Islet precursor cell (in vitro differentiated cells): ENCODE measurements at regions not wholly inside any gene's neighbourhood (a gene's known extent, or its start where the extent isn't known, plus 50 kb on each side); places are given as distances from the start of the nearest gene placed in this dataset.
"Not testable (repeated sequence)": the region's sequence is repeated elsewhere in the genome, so short reads cannot be mapped to it uniquely, and the experiment has no call there.

ENCODE experiments used
- DNase-seq: peaks from one replicate; pipeline ENCODE4 v3.0.0-alpha.2; 2018

DNA sequence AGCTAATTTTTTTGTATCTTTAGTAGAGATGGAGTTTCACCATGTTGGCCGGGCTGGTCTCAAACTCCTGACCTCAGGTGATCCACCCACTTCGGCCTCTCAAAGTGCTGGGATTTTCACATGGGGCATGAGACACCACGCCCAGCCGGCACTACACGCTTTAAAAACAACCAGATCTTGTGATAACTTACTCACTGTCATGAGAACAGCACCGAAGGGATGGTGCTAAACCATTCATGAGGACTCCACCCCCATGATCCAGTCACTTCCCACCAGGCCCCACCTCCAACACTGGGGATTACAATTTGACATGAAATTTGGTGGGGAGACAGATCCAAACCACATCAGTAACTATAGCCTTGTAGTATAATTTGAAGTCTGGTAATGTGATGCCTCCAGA is 67.4 kb upstream of the ZNF169 start:
- DNase-seq = not testable (repeated sequence)

DNA sequence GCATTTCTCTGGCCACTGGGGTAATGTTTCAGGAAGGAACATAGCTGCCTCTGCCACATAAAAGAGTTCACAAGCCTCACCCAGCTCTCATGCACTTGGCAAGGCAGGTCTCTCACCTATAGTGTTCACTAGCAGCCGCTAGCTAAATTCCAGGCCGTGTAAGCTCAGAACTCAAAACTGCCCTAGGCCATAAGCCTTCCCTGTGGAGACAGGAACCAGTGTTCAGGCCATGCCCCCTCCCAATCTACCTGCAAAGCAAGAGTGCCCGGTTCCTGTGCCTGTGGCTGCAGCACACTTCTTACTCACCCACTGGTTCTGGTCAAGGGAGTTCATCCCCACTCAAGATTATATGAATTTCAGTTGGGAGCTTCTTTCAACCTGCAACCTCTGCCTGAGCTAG is 60.7 kb upstream of the ZNF169 start:
- DNase-seq = no peak

- no peak for DNase-seq
These were observed 59.3 kb upstream of the ZNF169 start for GRCh38 chr9:94199776-94200175.

DNA sequence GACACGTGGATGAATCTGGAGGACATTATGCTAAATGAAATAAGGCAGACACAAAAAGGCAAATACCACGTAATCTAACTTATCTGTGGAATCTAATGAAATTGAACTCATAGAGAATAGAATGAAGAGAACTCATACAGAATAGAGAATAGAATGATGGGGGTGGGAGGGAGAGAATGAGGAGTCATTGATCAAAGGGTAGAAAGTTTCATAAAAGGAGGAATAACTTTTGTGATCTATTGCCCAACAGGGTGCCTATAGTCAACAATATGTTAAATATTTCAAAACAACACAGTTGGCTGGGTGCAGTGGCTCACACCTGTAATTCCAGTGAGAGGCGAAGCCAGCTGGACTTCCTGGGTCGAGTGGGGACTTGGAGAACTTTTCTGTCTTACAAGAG is 54.9 kb upstream of the ZNF169 start:
- no peak for DNase-seq

DNA sequence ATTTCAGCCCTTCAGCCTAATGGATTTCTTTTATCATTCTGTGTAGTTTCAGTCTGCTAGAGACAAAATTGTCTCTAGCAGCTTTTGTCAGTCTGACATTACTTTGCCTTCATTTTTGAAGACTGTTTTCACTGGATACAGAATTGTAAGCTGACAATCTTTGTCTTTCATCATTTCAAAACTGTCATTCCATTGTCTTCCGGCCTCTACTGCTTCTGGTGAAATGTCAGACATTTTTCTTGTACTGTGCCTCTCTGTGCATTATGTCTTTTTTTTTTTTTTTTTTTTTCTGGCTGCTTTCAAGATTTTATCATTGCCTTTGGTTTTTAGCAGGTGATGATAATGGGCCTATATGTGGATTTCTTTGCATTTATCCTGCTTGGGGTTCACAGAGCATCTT is 51.3 kb upstream of the ZNF169 start:
- DNase-seq = no peak
